ENCODE measurements at regions not wholly inside any gene's neighbourhood (a gene's known extent, or its start where the extent isn't known, plus 50 kb on each side); places are given as distances from the start of the nearest gene placed in this dataset.

GRCh38 chr5:17370651-17371050 is 127.4 kb upstream of the TAF11L2 start:
- no TSS peak for BruUV-seq (replicated peaks)
- Mint-ChIP-seq H3K9me3 (ENCODE audit: unreplicated experiment) (no peaks in the 10 kb centered on the region), H3K4me3 (ENCODE audit: unreplicated experiment) (no peak overlapping the region), H3K4me1 (ENCODE audit: low read depth, unreplicated experiment) (peaks cover 18% of the 10 kb centered on the region), H3K27me3 (ENCODE audit: insufficient read depth, unreplicated experiment) (no peaks in the 10 kb centered on the region), H3K36me3 (ENCODE audit: insufficient read depth, unreplicated experiment) (peaks cover 4% of the 10 kb centered on the region), H3K27ac (ENCODE audit: unreplicated experiment) (no peak overlapping the region)
- Histone ChIP-seq H3K4me1 (peaks cover 10% of the 10 kb centered on the region; the same call in 1 of the 2 replicates), H3K27me3 (replicated peaks; ENCODE audit: control insufficient read depth, insufficient read depth, low read length) (no peaks in the 10 kb centered on the region), H3K4me3 (ENCODE audit: low read depth, low read length) (no peak overlapping the region), H3K9me3 (no peaks in the 10 kb centered on the region), H3K36me3 (ENCODE audit: control insufficient read depth, insufficient read depth, low read length) (no peaks in the 10 kb centered on the region)
- intact Hi-C loops (cut with micrococcal nuclease; ENCODE audit: unreplicated experiment), result no loop called here
- no peak for DNase-seq
- TF ChIP-seq CTCF (IDR thresholded peaks at IDR 0.05; ENCODE audit: insufficient read depth in 1 of 2, low read depth in 1 of 2, low read length in 1 of 2, severe bottlenecking in 1 of 2, unreplicated experiment in 1 of 2), result no peak
- POLR2A ChIA-PET, result no interaction called here
- CTCF ChIA-PET, result no interaction called here

- H3K9me3 Mint-ChIP-seq (ENCODE audit: unreplicated experiment), result no peaks in the 10 kb centered on the region
- no peak overlapping the region for H3K4me3 ChIP-seq (ENCODE audit: low read depth, low read length)
- no TSS peak for BruUV-seq (replicated peaks)
- H3K4me1 Mint-ChIP-seq (ENCODE audit: low read depth, unreplicated experiment), result peaks cover 19% of the 10 kb centered on the region
- H3K9me3 ChIP-seq, result no peaks in the 10 kb centered on the region
- POLR2A ChIA-PET, result no interaction called here
- H3K4me3 Mint-ChIP-seq (ENCODE audit: unreplicated experiment), result no peak overlapping the region
- DNase-seq, result no peak
- CTCF ChIA-PET, result no interaction called here
- H3K27me3 ChIP-seq (replicated peaks; ENCODE audit: control insufficient read depth, insufficient read depth, low read length), result no peaks in the 10 kb centered on the region
- H3K4me1 ChIP-seq, result peaks cover 18% of the 10 kb centered on the region
- no peaks in the 10 kb centered on the region for H3K27me3 Mint-ChIP-seq (ENCODE audit: insufficient read depth, unreplicated experiment)
- H3K36me3 ChIP-seq (ENCODE audit: control insufficient read depth, insufficient read depth, low read length), result no peaks in the 10 kb centered on the region
- TF ChIP-seq CTCF (IDR thresholded peaks at IDR 0.05; ENCODE audit: insufficient read depth in 1 of 2, low read depth in 1 of 2, low read length in 1 of 2, severe bottlenecking in 1 of 2, unreplicated experiment in 1 of 2), result no peak
- H3K27ac Mint-ChIP-seq (ENCODE audit: unreplicated experiment), result no peak overlapping the region
- intact Hi-C loops (cut with micrococcal nuclease; ENCODE audit: unreplicated experiment), result no loop called here
- no peaks in the 10 kb centered on the region for H3K36me3 Mint-ChIP-seq (ENCODE audit: insufficient read depth, unreplicated experiment)
Measured at GRCh38 chr5:17373406-17373805, 124.6 kb upstream of the TAF11L2 start.

- intact Hi-C loops (cut with micrococcal nuclease; ENCODE audit: unreplicated experiment), result no loop called here
Measured at GRCh38 chr5:17373814-17374556, 124.0 kb upstream of the TAF11L2 start.

More at GRCh38 chr5:17373814-17374556, 124.0 kb upstream of the TAF11L2 start:
- H3K27me3 Mint-ChIP-seq (ENCODE audit: insufficient read depth, unreplicated experiment), result no peaks in the 10 kb centered on the region
- ChIA-PET CTCF (no interaction called here), POLR2A (no interaction called here)
- TF ChIP-seq CTCF (IDR thresholded peaks at IDR 0.05; ENCODE audit: insufficient read depth in 1 of 2, low read depth in 1 of 2, low read length in 1 of 2, severe bottlenecking in 1 of 2, unreplicated experiment in 1 of 2), result no peak
- Histone ChIP-seq H3K36me3 (ENCODE audit: control insufficient read depth, insufficient read depth, low read length) (no peaks in the 10 kb centered on the region), H3K9me3 (no peaks in the 10 kb centered on the region), H3K27me3 (replicated peaks; ENCODE audit: control insufficient read depth, insufficient read depth, low read length) (no peaks in the 10 kb centered on the region), H3K4me3 (ENCODE audit: low read depth, low read length) (no peak overlapping the region), H3K4me1 (peaks cover 23% of the 10 kb centered on the region)
- DNase-seq, result no peak
- peaks cover 23% of the 10 kb centered on the region for H3K4me1 Mint-ChIP-seq (ENCODE audit: low read depth, unreplicated experiment)
- H3K9me3 Mint-ChIP-seq (ENCODE audit: unreplicated experiment), result no peaks in the 10 kb centered on the region
- H3K36me3 Mint-ChIP-seq (ENCODE audit: insufficient read depth, unreplicated experiment), result no peaks in the 10 kb centered on the region
- H3K27ac Mint-ChIP-seq (ENCODE audit: unreplicated experiment), result no peak overlapping the region
- no peak overlapping the region for H3K4me3 Mint-ChIP-seq (ENCODE audit: unreplicated experiment)
- BruUV-seq (replicated peaks), result no TSS peak
